ENCODE measurements at regions not wholly inside any gene's neighbourhood (a gene's known extent, or its start where the extent isn't known, plus 50 kb on each side); places are given as distances from the start of the nearest gene placed in this dataset.

DNA sequence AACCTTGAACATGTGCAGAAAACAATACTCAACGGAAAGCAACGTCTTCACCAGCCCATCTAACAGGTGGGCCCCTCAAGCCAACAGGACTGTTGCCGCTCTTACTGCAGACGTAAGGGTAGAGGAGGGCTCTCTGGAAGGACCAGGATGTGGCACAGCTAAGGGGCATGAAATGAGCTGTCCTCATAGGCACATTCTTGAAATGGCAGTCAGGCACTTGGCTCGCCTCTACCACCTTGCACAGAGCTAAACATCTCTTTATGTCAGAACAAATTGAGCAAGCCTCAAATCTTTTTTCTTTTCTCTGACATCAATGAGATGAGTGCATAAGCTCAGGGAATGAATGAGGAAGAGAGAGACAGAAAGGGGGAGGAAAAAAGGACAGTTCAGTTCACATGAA is 86.4 kb upstream of the ESRRG start:
- TF ChIP-seq POLR2AphosphoS5 (IDR thresholded peaks at IDR 0.05; ENCODE audit: low read depth, low read length) (no peak), POLR2A (IDR thresholded peaks at IDR 0.05; ENCODE audit: low read depth, low read length) (no peak)

Measured in GM12891 (cell line).